IMR-90 (cell line): ENCODE measurements at regions not wholly inside any gene's neighbourhood (a gene's known extent, or its start where the extent isn't known, plus 50 kb on each side); places are given as distances from the start of the nearest gene placed in this dataset.

ENCODE experiments used
- ATAC-seq: fragments of 200-7000 bp; cut with Tn5 transposase; 2 replicates; pipeline ENCODE4 v1.9.1; 2020; ENCODE audit warnings: low read depth, mild to moderate bottlenecking, moderate library complexity
- BruUV-seq: library from RNA; stranded (reverse); fragments of 400-500 nt; replicated peaks from 2 replicates; lab custom pipeline; 2021; lab: Mats Ljungman, UMichigan
- CTCF ChIA-PET: fragments of 300-600 bp; formaldehyde crosslinking; extraction: SDS; loops from one replicate; lab custom pipeline; 2021; ENCODE audit warnings: antibody characterized with exemption; lab: Yijun Ruan, JAX
- POLR2A ChIA-PET: fragments of 300-600 bp; sonication (Branson Sonifier 250); formaldehyde crosslinking; loops from one replicate; lab custom pipeline; 2022; ENCODE audit warnings: antibody characterized with exemption; ENCODE audit not compliant: unreplicated experiment; lab: Charles Lee
- DNase-seq: peaks from one replicate; pipeline ENCODE4 v3.0.0; 2013
- H2AFZ ChIP-seq: replicated peaks from 2 replicates; pipeline ENCODE3; 2013; ENCODE audit warnings: low read length, mild to moderate bottlenecking; ENCODE audit not compliant: poor library complexity
- H2AK5ac ChIP-seq: 2 replicates; pipeline ENCODE4 v1.6.1; 2013; ENCODE audit warnings: low read depth, low read length, inconsistent platforms
- H2AK9ac ChIP-seq: replicated peaks from 2 replicates; pipeline ENCODE3; 2013; ENCODE audit warnings: mild to moderate bottlenecking, low read depth, low read length, moderate library complexity; ENCODE audit not compliant: poor library complexity
- H2BK120ac ChIP-seq: 2 replicates; pipeline ENCODE4 v1.6.1; 2013; ENCODE audit warnings: low read depth, low read length, inconsistent platforms
- H2BK15ac ChIP-seq: 3 replicates; pipeline ENCODE4 v1.6.1; 2013; ENCODE audit warnings: low read depth, low read length, inconsistent platforms
- H2BK20ac ChIP-seq: 2 replicates; pipeline ENCODE4 v1.6.1; 2013; ENCODE audit warnings: low read depth, mild to moderate bottlenecking, inconsistent platforms, low read length, moderate library complexity
- H2BK5ac ChIP-seq: 2 replicates; pipeline ENCODE4 v1.6.1; 2013; ENCODE audit warnings: mild to moderate bottlenecking, low read depth, low read length, inconsistent platforms; ENCODE audit not compliant: poor library complexity, severe bottlenecking
- H3K14ac ChIP-seq: replicated peaks from 2 replicates; pipeline ENCODE4 v1.6.1; 2013; ENCODE audit warnings: low read depth, low read length, inconsistent platforms
- H3K18ac ChIP-seq: 2 replicates; pipeline ENCODE4 v1.6.1; 2013; ENCODE audit warnings: low read depth, low read length, control low read depth
- H3K23ac ChIP-seq: 2 replicates; pipeline ENCODE4 v1.6.1; 2013; ENCODE audit warnings: low read depth, low read length, inconsistent platforms
- H3K27ac ChIP-seq: 2 replicates; pipeline ENCODE4 v1.5.1; 2013; ENCODE audit warnings: mild to moderate bottlenecking, control low read depth, low read length; ENCODE audit not compliant: insufficient read depth
- H3K27me3 ChIP-seq: 2 replicates; pipeline ENCODE4 v1.6.1; 2013; ENCODE audit warnings: low read length; ENCODE audit not compliant: control insufficient read depth, insufficient read depth
- H3K36me3 ChIP-seq: 2 replicates; pipeline ENCODE4 v1.6.1; 2013; ENCODE audit warnings: low read length, mixed read lengths; ENCODE audit not compliant: control insufficient read depth, insufficient read depth
- H3K4ac ChIP-seq: 2 replicates; pipeline ENCODE4 v1.6.1; 2013; ENCODE audit warnings: low read depth, low read length, inconsistent platforms
- H3K4me1 ChIP-seq: 2 replicates; pipeline ENCODE4 v1.6.1; 2013; ENCODE audit warnings: low read length, mixed read lengths; ENCODE audit not compliant: control insufficient read depth, insufficient read depth
- H3K4me2 ChIP-seq: 2 replicates; pipeline ENCODE4 v1.6.1; 2013; ENCODE audit warnings: low read depth, mild to moderate bottlenecking, control low read depth, low read length, moderate library complexity
- H3K4me3 ChIP-seq: 2 replicates; pipeline ENCODE4 v1.5.1; 2013; ENCODE audit warnings: low read depth, mild to moderate bottlenecking, control low read depth, low read length, moderate library complexity; ENCODE audit not compliant: insufficient read depth
- H3K56ac ChIP-seq: 2 replicates; pipeline ENCODE4 v1.6.1; 2013; ENCODE audit warnings: low read length, inconsistent platforms; ENCODE audit not compliant: insufficient read depth; ENCODE audit errors: extremely low read depth
- H3K79me1 ChIP-seq, 2 experiments: 2 replicates each; pipeline ENCODE4 v1.6.1; 2013; ENCODE audit warnings: low read length in 2 of 2, inconsistent platforms in 1 of 2, low read depth in 1 of 2
- H3K9ac ChIP-seq: 2 replicates; pipeline ENCODE4 v1.6.1; 2013; ENCODE audit warnings: low read depth, low read length, control low read depth
- H3K9me1 ChIP-seq: 2 replicates; pipeline ENCODE4 v1.6.1; 2013; ENCODE audit warnings: low read length, inconsistent platforms; ENCODE audit not compliant: insufficient read depth
- H3K9me3 ChIP-seq: 2 replicates; pipeline ENCODE4 v1.6.1; 2013; ENCODE audit warnings: low read length; ENCODE audit not compliant: control insufficient read depth, insufficient read depth
- H4K20me1 ChIP-seq: 2 replicates; pipeline ENCODE4 v1.6.1; 2013; ENCODE audit warnings: low read length, inconsistent platforms; ENCODE audit not compliant: insufficient read depth
- H4K5ac ChIP-seq: 2 replicates; pipeline ENCODE4 v1.6.1; 2013; ENCODE audit warnings: mild to moderate bottlenecking, low read depth, low read length, control low read depth
- H4K8ac ChIP-seq, 2 experiments: 2 replicates each; pipeline ENCODE4 v1.6.1; 2013; ENCODE audit warnings: low read depth in 2 of 2, low read length in 2 of 2, control low read depth in 1 of 2, inconsistent platforms in 1 of 2
- H4K91ac ChIP-seq: 2 replicates; pipeline ENCODE4 v1.6.1; 2013; ENCODE audit warnings: low read depth, low read length, inconsistent platforms; ENCODE audit not compliant: insufficient read depth
- BHLHE40 ChIP-seq: fragments of 150-350 bp; IDR thresholded peaks from 2 replicates; pipeline ENCODE4 v1.6.1; 2016; ENCODE audit warnings: mild to moderate bottlenecking, low read depth, low read length
- CEBPB ChIP-seq: IDR thresholded peaks from 2 replicates; pipeline ENCODE4 v1.6.1; 2012; ENCODE audit warnings: low read depth, low read length, improper control_type of control experiment
- CHD1 ChIP-seq: IDR thresholded peaks from 2 replicates; pipeline ENCODE4 v1.6.1; 2012; ENCODE audit warnings: low read depth, low read length, improper control_type of control experiment
- ELK1 ChIP-seq: fragments of 150-350 bp; IDR thresholded peaks from 2 replicates; pipeline ENCODE4 v1.6.1; 2016; ENCODE audit warnings: low read depth, mild to moderate bottlenecking, low read length, moderate library complexity, borderline replicate concordance
- FOS ChIP-seq: fragments of 150-350 bp; IDR thresholded peaks from 2 replicates; pipeline ENCODE4 v1.6.1; 2016; ENCODE audit warnings: low read depth, low read length
- MAFK ChIP-seq: IDR thresholded peaks from 2 replicates; pipeline ENCODE4 v1.6.1; 2012; ENCODE audit warnings: low read depth, low read length, improper control_type of control experiment
- MAZ ChIP-seq: IDR thresholded peaks from 2 replicates; pipeline ENCODE4 v1.6.1; 2012; ENCODE audit warnings: low read depth, mild to moderate bottlenecking, low read length, improper control_type of control experiment, moderate library complexity, borderline replicate concordance
- MXI1 ChIP-seq: IDR thresholded peaks from 2 replicates; pipeline ENCODE4 v1.6.1; 2012; ENCODE audit warnings: low read depth, mild to moderate bottlenecking, low read length, moderate library complexity, borderline replicate concordance
- NFE2L2 ChIP-seq: fragments of 150-350 bp; IDR thresholded peaks from 2 replicates; pipeline ENCODE4 v1.6.1; 2016; ENCODE audit warnings: low read depth, mild to moderate bottlenecking, low read length
- POLR2A ChIP-seq: IDR thresholded peaks from 2 replicates; pipeline ENCODE4 v1.6.1; 2012; ENCODE audit warnings: mild to moderate bottlenecking, low read depth, low read length
- RAD21 ChIP-seq: IDR thresholded peaks from 2 replicates; pipeline ENCODE4 v1.6.1; 2012; ENCODE audit warnings: low read length, improper control_type of control experiment
- RCOR1 ChIP-seq: IDR thresholded peaks from 2 replicates; pipeline ENCODE4 v1.6.1; 2012; ENCODE audit warnings: mild to moderate bottlenecking, low read length, improper control_type of control experiment; ENCODE audit not compliant: insufficient replicate concordance
- RFX5 ChIP-seq: IDR thresholded peaks from 2 replicates; pipeline ENCODE4 v1.8.0; 2012; ENCODE audit warnings: low read depth, mild to moderate bottlenecking, low read length, moderate library complexity
- SMC3 ChIP-seq: fragments of 150-350 bp; IDR thresholded peaks from 2 replicates; pipeline ENCODE4 v1.6.1; 2016; ENCODE audit warnings: low read depth, mild to moderate bottlenecking, antibody characterized with exemption, low read length, moderate library complexity
- USF2 ChIP-seq: fragments of 150-350 bp; IDR thresholded peaks from 2 replicates; pipeline ENCODE4 v1.6.1; 2017; ENCODE audit warnings: mild to moderate bottlenecking, antibody characterized with exemption, low read length, low read depth
- dilution Hi-C: fragments of 300-500 bp; cut with HindIII; formaldehyde crosslinking; loops from one replicate; pipeline ENCODE4 v1.14.3; 2018; ENCODE audit warnings: low sequenced_read_pairs; ENCODE audit not compliant: unreplicated experiment
- in situ Hi-C: fragments of 300-500 bp; cut with MboI; formaldehyde crosslinking; loops from 3 replicates; pipeline ENCODE4 v1.14.3; 2019; ENCODE audit warnings: low sequenced_read_pairs, inconsistent platforms, mixed read lengths
- intact Hi-C: fragments of 100-400 bp; cut with micrococcal nuclease; formaldehyde crosslinking; loops from 2 replicates; pipeline ENCODE4 v1.10.0; 2022
- TF ChIP-seq, protein P1 (sequence below): conservative IDR thresholded peaks from 2 replicates; pipeline ENCODE4 v1.5.1; 2012; ENCODE audit warnings: mild to moderate bottlenecking, low read depth, low read length, improper control_type of control experiment

DNA sequence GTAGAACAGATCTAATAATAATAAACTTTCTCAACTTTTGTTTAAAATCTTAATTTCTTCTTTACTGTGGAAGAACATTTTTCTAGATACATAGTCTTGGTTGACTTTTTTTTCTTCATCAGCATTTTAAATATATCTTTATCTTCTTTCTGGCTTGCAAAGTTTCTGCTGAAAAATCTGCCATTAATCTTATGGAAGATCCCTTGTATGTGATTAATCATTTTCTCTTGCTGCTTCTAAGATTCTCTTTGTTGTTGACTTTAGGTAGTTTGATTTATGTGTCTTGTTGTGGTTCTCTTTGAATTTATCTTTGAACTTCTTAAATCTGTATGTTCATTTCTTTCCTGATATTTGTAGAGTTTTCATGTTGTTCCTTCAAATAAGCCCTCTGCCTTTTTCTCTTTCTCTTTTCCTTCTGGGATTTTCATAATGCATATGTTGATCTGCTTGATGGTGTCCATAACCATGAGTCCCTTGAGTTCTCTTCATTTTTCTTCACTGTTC, 657.6 kb upstream of the CXADR start:
- Histone ChIP-seq H2AFZ (no peak overlapping the region), H3K27me3 (no peaks in the 10 kb centered on the region), H2AK5ac (no peak overlapping the region), H2BK15ac (no peak overlapping the region), H2AK9ac (no peak overlapping the region), H3K9me3 (peaks cover 3% of the 10 kb centered on the region; the same call in 1 of the 2 replicates), H4K91ac (no peak overlapping the region), H3K9me1 (no peaks in the 10 kb centered on the region), H3K4me2 (no peak overlapping the region), H3K4ac (no peak overlapping the region), H3K14ac (no peak overlapping the region), H4K8ac (no peak overlapping the region), H3K79me1 (no peaks in the 10 kb centered on the region), H4K5ac (no peak overlapping the region), H3K23ac (no peak overlapping the region), H3K4me3 (no peak overlapping the region), H4K20me1 (no peaks in the 10 kb centered on the region), H3K36me3 (no peaks in the 10 kb centered on the region), H3K27ac (no peak overlapping the region), H2BK20ac (no peak overlapping the region), H3K4me1 (no peaks in the 10 kb centered on the region), H3K56ac (no peak overlapping the region), H2BK120ac (no peak overlapping the region), H3K9ac (no peak overlapping the region), H2BK5ac (no peak overlapping the region), H3K18ac (no peak overlapping the region)
- dilution Hi-C loops (no loop called here), intact Hi-C loops (no loop called here), in situ Hi-C loops (no loop called here)
- BruUV-seq: no TSS peak
- TF ChIP-seq MAZ (no peak), FOS (no peak), RAD21 (no peak), NFE2L2 (no peak), MXI1 (no peak), RCOR1 (no peak), CEBPB (no peak), RFX5 (no peak), USF2 (no peak), CHD1 (no peak), ELK1 (no peak), MAFK (no peak), SMC3 (no peak), POLR2A (no peak), BHLHE40 (no peak)
- TF ChIP-seq, protein P1, sequence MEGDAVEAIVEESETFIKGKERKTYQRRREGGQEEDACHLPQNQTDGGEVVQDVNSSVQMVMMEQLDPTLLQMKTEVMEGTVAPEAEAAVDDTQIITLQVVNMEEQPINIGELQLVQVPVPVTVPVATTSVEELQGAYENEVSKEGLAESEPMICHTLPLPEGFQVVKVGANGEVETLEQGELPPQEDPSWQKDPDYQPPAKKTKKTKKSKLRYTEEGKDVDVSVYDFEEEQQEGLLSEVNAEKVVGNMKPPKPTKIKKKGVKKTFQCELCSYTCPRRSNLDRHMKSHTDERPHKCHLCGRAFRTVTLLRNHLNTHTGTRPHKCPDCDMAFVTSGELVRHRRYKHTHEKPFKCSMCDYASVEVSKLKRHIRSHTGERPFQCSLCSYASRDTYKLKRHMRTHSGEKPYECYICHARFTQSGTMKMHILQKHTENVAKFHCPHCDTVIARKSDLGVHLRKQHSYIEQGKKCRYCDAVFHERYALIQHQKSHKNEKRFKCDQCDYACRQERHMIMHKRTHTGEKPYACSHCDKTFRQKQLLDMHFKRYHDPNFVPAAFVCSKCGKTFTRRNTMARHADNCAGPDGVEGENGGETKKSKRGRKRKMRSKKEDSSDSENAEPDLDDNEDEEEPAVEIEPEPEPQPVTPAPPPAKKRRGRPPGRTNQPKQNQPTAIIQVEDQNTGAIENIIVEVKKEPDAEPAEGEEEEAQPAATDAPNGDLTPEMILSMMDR: no peak
- ChIA-PET POLR2A (no interaction called here), CTCF (no interaction called here)
- ATAC-seq (no peak), DNase-seq (no peak)
